ENCODE measurements at regions not wholly inside any gene's neighbourhood (a gene's known extent, or its start where the extent isn't known, plus 50 kb on each side); places are given as distances from the start of the nearest gene placed in this dataset.

- Histone ChIP-seq H3K9ac (no peak overlapping the region), H3K4me3 (ENCODE audit: low read depth, low read length) (no peak overlapping the region), H3K4me1 (no peaks in the 10 kb centered on the region), H3K27ac (no peak overlapping the region), H3K79me2 (no peaks in the 10 kb centered on the region), H3K9me3 (ENCODE audit: control insufficient read depth, low read length) (no peaks in the 10 kb centered on the region), H2AFZ (no peak overlapping the region), H3K36me3 (ENCODE audit: control insufficient read depth, insufficient read depth, low read length) (no peaks in the 10 kb centered on the region), H3K27me3 (ENCODE audit: control insufficient read depth, insufficient read depth, low read length) (no peaks in the 10 kb centered on the region), H3K4me2 (ENCODE audit: low read length) (no peak overlapping the region)
- TF ChIP-seq, protein P1, sequence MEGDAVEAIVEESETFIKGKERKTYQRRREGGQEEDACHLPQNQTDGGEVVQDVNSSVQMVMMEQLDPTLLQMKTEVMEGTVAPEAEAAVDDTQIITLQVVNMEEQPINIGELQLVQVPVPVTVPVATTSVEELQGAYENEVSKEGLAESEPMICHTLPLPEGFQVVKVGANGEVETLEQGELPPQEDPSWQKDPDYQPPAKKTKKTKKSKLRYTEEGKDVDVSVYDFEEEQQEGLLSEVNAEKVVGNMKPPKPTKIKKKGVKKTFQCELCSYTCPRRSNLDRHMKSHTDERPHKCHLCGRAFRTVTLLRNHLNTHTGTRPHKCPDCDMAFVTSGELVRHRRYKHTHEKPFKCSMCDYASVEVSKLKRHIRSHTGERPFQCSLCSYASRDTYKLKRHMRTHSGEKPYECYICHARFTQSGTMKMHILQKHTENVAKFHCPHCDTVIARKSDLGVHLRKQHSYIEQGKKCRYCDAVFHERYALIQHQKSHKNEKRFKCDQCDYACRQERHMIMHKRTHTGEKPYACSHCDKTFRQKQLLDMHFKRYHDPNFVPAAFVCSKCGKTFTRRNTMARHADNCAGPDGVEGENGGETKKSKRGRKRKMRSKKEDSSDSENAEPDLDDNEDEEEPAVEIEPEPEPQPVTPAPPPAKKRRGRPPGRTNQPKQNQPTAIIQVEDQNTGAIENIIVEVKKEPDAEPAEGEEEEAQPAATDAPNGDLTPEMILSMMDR (IDR thresholded peaks at IDR 0.05) = no peak
Observed at GRCh38 chr7:68063171-68063570, 1066.5 kb downstream of the TYW1 start.

DNA sequence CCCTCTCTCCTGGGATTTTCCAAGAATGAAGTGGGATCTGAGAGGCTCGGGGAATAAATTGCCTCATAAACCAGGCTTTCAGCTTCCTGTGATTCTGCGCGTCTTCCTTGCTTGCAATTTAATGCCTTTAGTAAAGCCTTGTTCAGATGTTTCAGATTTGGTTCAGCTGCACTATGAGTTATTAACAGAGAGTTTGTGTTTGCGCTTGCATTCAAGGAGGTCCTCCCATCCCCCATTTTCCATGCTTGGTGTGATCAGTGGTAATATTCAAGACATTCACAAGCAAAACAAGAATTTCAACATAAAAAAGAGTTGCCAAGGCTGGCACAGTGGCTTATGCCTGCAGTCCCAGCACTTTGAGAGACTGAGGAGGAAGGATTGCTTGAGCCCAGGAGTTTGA lies 1068.9 kb downstream of the TYW1 start:
- Histone ChIP-seq H3K4me1 (no peaks in the 10 kb centered on the region), H3K27me3 (ENCODE audit: control insufficient read depth, insufficient read depth, low read length) (no peaks in the 10 kb centered on the region), H3K79me2 (no peaks in the 10 kb centered on the region), H3K9me3 (ENCODE audit: control insufficient read depth, low read length) (no peaks in the 10 kb centered on the region), H3K4me2 (ENCODE audit: low read length) (no peak overlapping the region), H3K4me3 (ENCODE audit: low read depth, low read length) (no peak overlapping the region), H3K27ac (no peak overlapping the region), H2AFZ (no peak overlapping the region), H3K36me3 (ENCODE audit: control insufficient read depth, insufficient read depth, low read length) (no peaks in the 10 kb centered on the region), H3K9ac (no peak overlapping the region)
- TF ChIP-seq, protein P1 (IDR thresholded peaks at IDR 0.05) = no peak

- H3K27ac ChIP-seq = no peak overlapping the region
- no peak overlapping the region for H3K9ac ChIP-seq
- TF ChIP-seq, protein P1 (IDR thresholded peaks at IDR 0.05) = no peak
- no peak overlapping the region for H3K4me2 ChIP-seq (ENCODE audit: low read length)
- no peaks in the 10 kb centered on the region for H3K4me1 ChIP-seq
- H3K27me3 ChIP-seq (ENCODE audit: control insufficient read depth, insufficient read depth, low read length) = no peaks in the 10 kb centered on the region
- no peak overlapping the region for H3K4me3 ChIP-seq (ENCODE audit: low read depth, low read length)
- H3K9me3 ChIP-seq (ENCODE audit: control insufficient read depth, low read length) = no peaks in the 10 kb centered on the region
- H3K36me3 ChIP-seq (ENCODE audit: control insufficient read depth, insufficient read depth, low read length) = no peaks in the 10 kb centered on the region
- H3K79me2 ChIP-seq = no peaks in the 10 kb centered on the region
- no peak overlapping the region for H2AFZ ChIP-seq
Observed at GRCh38 chr7:68067845-68068244, 1071.2 kb downstream of the TYW1 start.

DNA sequence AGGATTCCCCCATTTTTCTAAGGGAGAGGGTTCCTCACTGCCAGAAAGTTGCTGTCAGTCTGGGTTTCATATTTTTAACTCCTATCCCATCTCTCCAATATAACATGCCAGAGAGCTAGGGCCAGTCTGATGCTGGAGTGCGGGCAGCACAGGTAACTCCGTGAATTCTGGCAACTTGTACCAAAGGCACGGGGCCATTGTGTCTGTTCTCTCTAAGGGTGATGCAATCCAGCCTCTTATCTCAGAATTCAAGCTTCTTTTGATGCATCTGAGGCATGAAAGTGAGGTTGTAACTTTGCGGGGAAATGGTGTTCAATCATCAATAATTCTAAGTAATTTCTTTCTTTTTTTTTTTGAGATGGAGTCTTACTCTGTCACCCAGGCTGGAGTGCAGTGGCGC lies 1074.4 kb downstream of the TYW1 start:
- no peak overlapping the region for H3K27ac ChIP-seq
- no peak overlapping the region for H3K4me2 ChIP-seq (ENCODE audit: low read length)
- no peaks in the 10 kb centered on the region for H3K4me1 ChIP-seq
- no peak overlapping the region for H3K9ac ChIP-seq
- no peaks in the 10 kb centered on the region for H3K79me2 ChIP-seq
- no peak overlapping the region for H3K4me3 ChIP-seq (ENCODE audit: low read depth, low read length)
- TF ChIP-seq, protein P1 (IDR thresholded peaks at IDR 0.05) = no peak
- no peaks in the 10 kb centered on the region for H3K9me3 ChIP-seq (ENCODE audit: control insufficient read depth, low read length)
- H2AFZ ChIP-seq = no peak overlapping the region
- no peaks in the 10 kb centered on the region for H3K36me3 ChIP-seq (ENCODE audit: control insufficient read depth, insufficient read depth, low read length)
- no peaks in the 10 kb centered on the region for H3K27me3 ChIP-seq (ENCODE audit: control insufficient read depth, insufficient read depth, low read length)

DNA sequence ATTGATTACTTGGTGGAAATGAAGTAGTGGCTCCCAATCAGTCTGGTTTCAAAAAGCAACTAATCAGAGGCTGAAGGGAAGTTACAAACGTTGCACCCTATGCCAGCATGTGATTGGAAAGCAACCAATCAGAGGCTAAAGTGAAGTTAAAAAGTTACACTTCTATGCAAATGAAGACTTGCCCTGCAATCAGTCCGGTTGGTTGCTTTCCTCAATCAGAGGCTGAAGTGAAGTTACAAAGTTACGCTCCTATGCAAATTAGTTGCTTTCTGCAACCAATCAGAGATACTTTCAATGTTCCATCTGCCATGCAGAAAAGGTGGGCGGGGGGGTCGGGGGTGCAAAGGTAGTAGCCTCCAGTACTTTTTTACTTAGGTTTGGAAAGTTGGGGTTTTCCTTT lies 1077.1 kb downstream of the TYW1 start:
- no peaks in the 10 kb centered on the region for H3K27me3 ChIP-seq (ENCODE audit: control insufficient read depth, insufficient read depth, low read length)
- TF ChIP-seq, protein P1 (IDR thresholded peaks at IDR 0.05) = no peak

More for the DNA sequence above, 1077.1 kb downstream of the TYW1 start:
- H3K4me3 ChIP-seq (ENCODE audit: low read depth, low read length) = no peak overlapping the region
- H3K4me2 ChIP-seq (ENCODE audit: low read length) = no peak overlapping the region
- H3K79me2 ChIP-seq = no peaks in the 10 kb centered on the region
- no peaks in the 10 kb centered on the region for H3K9me3 ChIP-seq (ENCODE audit: control insufficient read depth, low read length)
- H2AFZ ChIP-seq = no peak overlapping the region
- H3K9ac ChIP-seq = no peak overlapping the region
- H3K4me1 ChIP-seq = no peaks in the 10 kb centered on the region
- no peaks in the 10 kb centered on the region for H3K36me3 ChIP-seq (ENCODE audit: control insufficient read depth, insufficient read depth, low read length)
- H3K27ac ChIP-seq = no peak overlapping the region
